Colonic mucosa (tissue), 4 donors: ENCODE measurements at regions not wholly inside any gene's neighbourhood (a gene's known extent, or its start where the extent isn't known, plus 50 kb on each side); places are given as distances from the start of the nearest gene placed in this dataset.

Experiments
- DNase-seq: peaks from one replicate; pipeline ENCODE4 v3.0.0-alpha.2; 2020
- H3K27ac ChIP-seq: fragments of 200-600 bp; one replicate; pipeline ENCODE4 v1.8.0; 2021
- H3K27me3 ChIP-seq: fragments of 200-600 bp; one replicate; pipeline ENCODE4 v1.8.0; 2021
- H3K36me3 ChIP-seq: fragments of 200-600 bp; one replicate; pipeline ENCODE4 v1.8.0; 2021
- H3K4me1 ChIP-seq: fragments of 200-600 bp; one replicate; pipeline ENCODE4 v1.8.0; 2021; ENCODE audit warnings: mild to moderate bottlenecking
- H3K4me3 ChIP-seq: fragments of 200-600 bp; one replicate; pipeline ENCODE4 v1.8.0; 2021
- H3K9ac ChIP-seq, 2 donors: one replicate each; pipeline ENCODE4 v1.7.0; 2013; ENCODE audit warnings: control low read depth in 2 of 2, low read depth in 2 of 2, low read length in 2 of 2
- H3K9me3 ChIP-seq: fragments of 200-600 bp; one replicate; pipeline ENCODE4 v1.8.0; 2021
- intact Hi-C: fragments of 100-400 bp; cut with DNase I; formaldehyde crosslinking; loops from one replicate; pipeline ENCODE4 v1.14.1; 2022
- TF ChIP-seq, protein P1 (sequence below): fragments of 200-600 bp; IDR thresholded peaks from one replicate; pipeline ENCODE4 v1.8.0; 2022; ENCODE audit warnings: antibody characterized with exemption, mild to moderate bottlenecking
- donor health status: healthy.
- donor health status: DM: no; HTN: no; CAD: no.
- donor health status: DM: no; HTN: no; CAD: no.

- Histone ChIP-seq H3K36me3 (no peaks in the 10 kb centered on the region), H3K27me3 (no peaks in the 10 kb centered on the region), H3K9me3 (no peaks in the 10 kb centered on the region), H3K4me3 (no peak overlapping the region), H3K9ac (no peak overlapping the region), H3K27ac (no peak overlapping the region), H3K4me1 (no peaks in the 10 kb centered on the region)
- no peak for DNase-seq
- TF ChIP-seq, protein P1, sequence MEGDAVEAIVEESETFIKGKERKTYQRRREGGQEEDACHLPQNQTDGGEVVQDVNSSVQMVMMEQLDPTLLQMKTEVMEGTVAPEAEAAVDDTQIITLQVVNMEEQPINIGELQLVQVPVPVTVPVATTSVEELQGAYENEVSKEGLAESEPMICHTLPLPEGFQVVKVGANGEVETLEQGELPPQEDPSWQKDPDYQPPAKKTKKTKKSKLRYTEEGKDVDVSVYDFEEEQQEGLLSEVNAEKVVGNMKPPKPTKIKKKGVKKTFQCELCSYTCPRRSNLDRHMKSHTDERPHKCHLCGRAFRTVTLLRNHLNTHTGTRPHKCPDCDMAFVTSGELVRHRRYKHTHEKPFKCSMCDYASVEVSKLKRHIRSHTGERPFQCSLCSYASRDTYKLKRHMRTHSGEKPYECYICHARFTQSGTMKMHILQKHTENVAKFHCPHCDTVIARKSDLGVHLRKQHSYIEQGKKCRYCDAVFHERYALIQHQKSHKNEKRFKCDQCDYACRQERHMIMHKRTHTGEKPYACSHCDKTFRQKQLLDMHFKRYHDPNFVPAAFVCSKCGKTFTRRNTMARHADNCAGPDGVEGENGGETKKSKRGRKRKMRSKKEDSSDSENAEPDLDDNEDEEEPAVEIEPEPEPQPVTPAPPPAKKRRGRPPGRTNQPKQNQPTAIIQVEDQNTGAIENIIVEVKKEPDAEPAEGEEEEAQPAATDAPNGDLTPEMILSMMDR: no peak
- intact Hi-C loops: no loop called here
Measured at GRCh38 chr1:193588311-193589082, 402.1 kb upstream of the B3GALT2 start.

GRCh38 chr1:193584731-193585239 is 398.4 kb upstream of the B3GALT2 start:
- intact Hi-C loops: no loop called here
- no peaks in the 10 kb centered on the region for H3K4me1 ChIP-seq
- H3K4me3 ChIP-seq: no peak overlapping the region
- no peak for DNase-seq
- no peaks in the 10 kb centered on the region for H3K27me3 ChIP-seq
- H3K9me3 ChIP-seq: no peaks in the 10 kb centered on the region
- TF ChIP-seq, protein P1: no peak
- H3K36me3 ChIP-seq: no peaks in the 10 kb centered on the region
- peak overlapping the region; percentile 54 for H3K27ac ChIP-seq
- no peak overlapping the region for H3K9ac ChIP-seq

GRCh38 chr1:193581341-193581740 is 394.9 kb upstream of the B3GALT2 start:
- TF ChIP-seq, protein P1: no peak
- DNase-seq: no peak
- no peaks in the 10 kb centered on the region for H3K9me3 ChIP-seq
- no peaks in the 10 kb centered on the region for H3K4me1 ChIP-seq
- H3K4me3 ChIP-seq: no peak overlapping the region
- H3K27me3 ChIP-seq: no peaks in the 10 kb centered on the region
- no peak overlapping the region for H3K9ac ChIP-seq
- intact Hi-C loops: no loop called here
- no peak overlapping the region for H3K27ac ChIP-seq
- H3K36me3 ChIP-seq: no peaks in the 10 kb centered on the region

- H3K9me3 ChIP-seq: no peaks in the 10 kb centered on the region
- H3K27ac ChIP-seq: no peak overlapping the region
- H3K9ac ChIP-seq: no peak overlapping the region
- intact Hi-C loops: no loop called here
- H3K27me3 ChIP-seq: no peaks in the 10 kb centered on the region
- TF ChIP-seq, protein P1: no peak
- no peak overlapping the region for H3K4me3 ChIP-seq
- no peaks in the 10 kb centered on the region for H3K4me1 ChIP-seq
- no peak for DNase-seq
- H3K36me3 ChIP-seq: no peaks in the 10 kb centered on the region
Measured at GRCh38 chr1:193580419-193580818, 394.0 kb upstream of the B3GALT2 start.

DNA sequence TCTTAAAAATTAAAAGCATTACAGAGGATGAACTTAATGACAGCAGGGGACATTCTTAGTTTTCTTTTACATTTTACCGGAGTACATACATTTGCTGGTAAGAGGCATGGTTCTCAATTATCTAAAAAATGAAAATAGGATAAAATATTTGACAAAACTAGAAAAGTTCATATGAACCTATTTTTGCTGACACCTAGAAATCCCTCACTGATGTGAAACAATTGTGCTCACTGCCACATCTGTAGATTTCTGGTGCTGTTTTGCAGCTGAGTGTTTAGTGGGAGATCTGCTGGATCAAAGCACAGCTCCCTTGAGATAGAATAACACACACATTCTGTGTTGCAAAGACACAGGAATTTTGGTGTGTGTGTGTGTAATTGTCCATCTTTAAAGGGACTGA is 392.9 kb upstream of the B3GALT2 start:
- TF ChIP-seq, protein P1: no peak
- DNase-seq: no peak
- Histone ChIP-seq H3K9me3 (no peaks in the 10 kb centered on the region), H3K9ac (no peak overlapping the region), H3K4me1 (no peaks in the 10 kb centered on the region), H3K27ac (no peak overlapping the region), H3K4me3 (no peak overlapping the region), H3K27me3 (no peaks in the 10 kb centered on the region), H3K36me3 (no peaks in the 10 kb centered on the region)
- intact Hi-C loops: no loop called here
